H1 (cell line): ENCODE measurements at regions not wholly inside any gene's neighbourhood (a gene's known extent, or its start where the extent isn't known, plus 50 kb on each side); places are given as distances from the start of the nearest gene placed in this dataset.

Experiments
- CTCF ChIA-PET: fragments of 300-600 bp; sonication (Branson Sonifier 250); formaldehyde crosslinking; loops from one replicate; lab custom pipeline; 2021; ENCODE audit not compliant: partially characterized antibody; lab: Charles Lee
- POLR2A ChIA-PET: fragments of 300-600 bp; sonication (Branson Sonifier 250); formaldehyde crosslinking; loops from one replicate; lab custom pipeline; 2021; ENCODE audit warnings: inconsistent platforms; ENCODE audit not compliant: partially characterized antibody; lab: Charles Lee
- DNase-seq, 2 experiments: peaks; one replicate each; pipeline versions ENCODE4 v3.0.0 to v3.0.0-alpha.2; 2010 to 2022; ENCODE audit warnings: low spot score in 2 of 2, low read depth in 1 of 2, mixed read lengths in 1 of 2
- FAIRE-seq: peaks from 2 replicates; lab custom pipeline; 2011; peaks lifted over from hg19 to GRCh38; lab: Jason Lieb, UNC
- H2AFZ ChIP-seq: 2 replicates; pipeline ENCODE4 v1.8.1; 2012; ENCODE audit warnings: low read length, inconsistent platforms
- H2AK5ac ChIP-seq: 2 replicates; pipeline ENCODE4 v1.6.1; 2013; ENCODE audit warnings: low read depth, low read length
- H2BK120ac ChIP-seq: replicated peaks from 2 replicates; pipeline ENCODE3; 2013; ENCODE audit warnings: low read depth, low read length, inconsistent platforms
- H2BK12ac ChIP-seq: 2 replicates; pipeline ENCODE4 v1.6.1; 2013; ENCODE audit warnings: low read depth, low read length
- H2BK15ac ChIP-seq: 2 replicates; pipeline ENCODE4 v1.6.1; 2013; ENCODE audit warnings: low read length
- H2BK20ac ChIP-seq: 2 replicates; pipeline ENCODE4 v1.6.1; 2013; ENCODE audit warnings: low read length
- H2BK5ac ChIP-seq: 2 replicates; pipeline ENCODE4 v1.6.1; 2013; ENCODE audit warnings: low read depth, low read length
- H3K14ac ChIP-seq: 2 replicates; pipeline ENCODE4 v1.6.1; 2013; ENCODE audit warnings: inconsistent platforms; ENCODE audit not compliant: insufficient read length
- H3K18ac ChIP-seq: 2 replicates; pipeline ENCODE4 v1.6.1; 2013; ENCODE audit warnings: low read length; ENCODE audit errors: extremely low read depth
- H3K23ac ChIP-seq: 2 replicates; pipeline ENCODE4 v1.6.1; 2013; ENCODE audit warnings: inconsistent platforms; ENCODE audit not compliant: insufficient read length
- H3K23me2 ChIP-seq: 2 replicates; pipeline ENCODE4 v1.6.1; 2013; ENCODE audit warnings: low read depth, low read length
- H3K27ac ChIP-seq: 2 replicates; pipeline ENCODE4 v1.6.1; 2011; ENCODE audit warnings: low read depth, low read length, inconsistent platforms
- H3K27me3 ChIP-seq, 4 experiments: replicated peaks in 1 of 4; 1 replicate in 1 of 4; 2 replicates in 3 of 4; pipeline versions ENCODE4 v1.6.1 to v1.8.1; 2011 to 2013; ENCODE audit warnings: low read length in 3 of 4, mild to moderate bottlenecking in 3 of 4, inconsistent platforms in 2 of 4, mixed read lengths in 2 of 4, moderate library complexity in 1 of 4; ENCODE audit not compliant: control insufficient read depth in 3 of 4, insufficient read depth in 3 of 4; ENCODE audit errors: extremely low read depth in 1 of 4
- H3K36me3 ChIP-seq, 4 experiments: 2 replicates each; pipeline versions ENCODE4 v1.6.1 to v1.8.1; 2011 to 2013; ENCODE audit warnings: mild to moderate bottlenecking in 4 of 4, low read length in 3 of 4, moderate library complexity in 2 of 4, control low read depth in 1 of 4, inconsistent platforms in 1 of 4; ENCODE audit not compliant: insufficient read depth in 4 of 4, control insufficient read depth in 2 of 4
- H3K4ac ChIP-seq: replicated peaks from 2 replicates; pipeline ENCODE3; 2013; ENCODE audit warnings: low read length, low read depth, mixed read lengths, inconsistent platforms; ENCODE audit not compliant: insufficient read length
- H3K4me1 ChIP-seq, 4 experiments: replicated peaks in 1 of 4; 1 replicate in 1 of 4; 2 replicates in 3 of 4; pipeline versions ENCODE4 v1.6.1 to v1.8.1; 2011 to 2013; ENCODE audit warnings: low read length in 3 of 4, inconsistent platforms in 2 of 4, mixed read lengths in 1 of 4; ENCODE audit not compliant: insufficient read depth in 4 of 4, control insufficient read depth in 3 of 4
- H3K4me2 ChIP-seq, 2 experiments: 2 replicates each; pipeline versions ENCODE4 v1.6.1 to v1.8.1; 2011 to 2013; ENCODE audit warnings: low read depth in 2 of 2, low read length in 2 of 2, control low read depth in 1 of 2, inconsistent platforms in 1 of 2, mild to moderate bottlenecking in 1 of 2; ENCODE audit not compliant: insufficient read depth in 1 of 2
- H3K4me3 ChIP-seq, 4 experiments: fragments of 200-600, 300-600 bp in 1 of 4; sonication (generic), shearing (Covaris generic), sonication (Bioruptor Twin) in 1 of 4; 2 replicates each; pipeline versions ENCODE4 v1.5.1 to v1.8.1; 2011 to 2016; ENCODE audit warnings: low read length in 4 of 4, low read depth in 3 of 4, control low read depth in 2 of 4, inconsistent platforms in 2 of 4, mild to moderate bottlenecking in 2 of 4, mixed read lengths in 1 of 4, moderate library complexity in 1 of 4; ENCODE audit not compliant: insufficient read depth in 2 of 4; ENCODE audit errors: extremely low read depth in 1 of 4
- H3K56ac ChIP-seq: replicated peaks from 2 replicates; pipeline ENCODE3; 2013; ENCODE audit warnings: low read depth, mild to moderate bottlenecking, mixed read lengths, low read length, inconsistent platforms; ENCODE audit not compliant: insufficient read length
- H3K79me1 ChIP-seq: 2 replicates; pipeline ENCODE4 v1.6.1; 2013; ENCODE audit warnings: low read depth, low read length, control low read depth
- H3K79me2 ChIP-seq, 2 experiments: 2 replicates each; pipeline versions ENCODE4 v1.6.1 to v1.8.1; 2012 to 2013; ENCODE audit warnings: low read length in 2 of 2, mild to moderate bottlenecking in 2 of 2, inconsistent platforms in 1 of 2; ENCODE audit not compliant: insufficient read depth in 2 of 2, control insufficient read depth in 1 of 2
- H3K9ac ChIP-seq, 4 experiments: replicated peaks in 1 of 4; 1 replicate in 1 of 4; 2 replicates in 3 of 4; pipeline versions ENCODE4 v1.6.1 to v1.8.1; 2011 to 2013; ENCODE audit warnings: low read depth in 3 of 4, low read length in 3 of 4, control low read depth in 2 of 4, mild to moderate bottlenecking in 2 of 4, moderate library complexity in 2 of 4, inconsistent platforms in 1 of 4; ENCODE audit errors: extremely low read depth in 1 of 4
- H3K9me3 ChIP-seq, 2 experiments: 2 replicates each; pipeline versions ENCODE4 v1.6.1 to v1.8.1; 2012 to 2013; ENCODE audit warnings: mild to moderate bottlenecking in 2 of 2, moderate library complexity in 2 of 2, control low read depth in 1 of 2, inconsistent platforms in 1 of 2, low read depth in 1 of 2, low read length in 1 of 2, mixed read lengths in 1 of 2; ENCODE audit not compliant: insufficient read depth in 2 of 2
- H4K20me1 ChIP-seq, 2 experiments: replicated peaks in 1 of 2; 2 replicates each; pipeline versions ENCODE3 to v1.8.1; 2011 to 2013; ENCODE audit warnings: inconsistent platforms in 2 of 2, low read length in 2 of 2, mild to moderate bottlenecking in 1 of 2; ENCODE audit not compliant: insufficient read depth in 2 of 2, control insufficient read depth in 1 of 2
- H4K5ac ChIP-seq: 2 replicates; pipeline ENCODE4 v1.6.1; 2013; ENCODE audit warnings: low read length, low read depth, mixed read lengths, inconsistent platforms; ENCODE audit not compliant: insufficient read length
- H4K8ac ChIP-seq: 2 replicates; pipeline ENCODE4 v1.8.0; 2013; ENCODE audit warnings: mild to moderate bottlenecking, moderate library complexity, low read length, inconsistent platforms; ENCODE audit not compliant: insufficient read depth; ENCODE audit errors: extremely low read depth
- H4K91ac ChIP-seq: replicated peaks from 2 replicates; pipeline ENCODE3; 2013; ENCODE audit warnings: low read length, mixed read lengths, inconsistent platforms; ENCODE audit not compliant: insufficient read length
- BCL11A ChIP-seq, 2 experiments: IDR thresholded peaks; one replicate each; pipeline ENCODE4 v1.6.1; 2011; ENCODE audit warnings: low read depth in 2 of 2, low read length in 2 of 2, mild to moderate bottlenecking in 2 of 2
- CBX5 ChIP-seq: fragments of 300-800, 300-1000 bp; sonication (generic); IDR thresholded peaks from 2 replicates; pipeline ENCODE4 v1.7.1; 2016; ENCODE audit warnings: antibody characterized with exemption, low read length, low read depth
- CREB1 ChIP-seq: IDR thresholded peaks from 2 replicates; pipeline ENCODE4 v1.6.1; 2012; ENCODE audit warnings: inconsistent platforms
- CTBP2 ChIP-seq: IDR thresholded peaks from 2 replicates; pipeline ENCODE4 v1.7.0; 2011; ENCODE audit warnings: borderline replicate concordance, mild to moderate bottlenecking, moderate library complexity, mixed read lengths, low read length; ENCODE audit not compliant: insufficient read depth, insufficient read length
- EZH2 ChIP-seq: fragments of 200-600 bp; sonication (generic); IDR thresholded peaks from 2 replicates; pipeline ENCODE4 v1.7.1; 2012; ENCODE audit warnings: low read depth, mild to moderate bottlenecking, moderate library complexity, low read length, inconsistent platforms; ENCODE audit not compliant: severe bottlenecking
- GABPA ChIP-seq: IDR thresholded peaks from 2 replicates; pipeline ENCODE4 v1.6.1; 2011; ENCODE audit warnings: mild to moderate bottlenecking, low read length, moderate library complexity, borderline replicate concordance; ENCODE audit not compliant: insufficient read depth
- HDAC2 ChIP-seq, 2 experiments: fragments of 300-600 bp in 1 of 2; sonication (generic) in 1 of 2; IDR thresholded peaks; 2 replicates each; pipeline ENCODE4 v1.6.1; 2011 to 2012; ENCODE audit warnings: low read depth in 2 of 2, low read length in 2 of 2, mild to moderate bottlenecking in 2 of 2, moderate library complexity in 2 of 2, borderline replicate concordance in 1 of 2, inconsistent platforms in 1 of 2
- HDAC6 ChIP-seq: IDR thresholded peaks from one replicate; pipeline ENCODE4 v1.7.1; 2012; ENCODE audit warnings: low read depth, mild to moderate bottlenecking, inconsistent platforms, low read length, moderate library complexity
- SIN3A ChIP-seq, 2 experiments: IDR thresholded peaks in 1 of 2; conservative IDR thresholded peaks in 1 of 2; 2 replicates each; pipeline ENCODE4 v1.6.1; 2011 to 2012; ENCODE audit warnings: low read length in 2 of 2, improper control_type of control experiment in 1 of 2, low read depth in 1 of 2, mild to moderate bottlenecking in 1 of 2
- SUZ12 ChIP-seq: fragments of 200-600 bp; sonication (generic); IDR thresholded peaks from 2 replicates; pipeline ENCODE4 v1.6.1; 2012; ENCODE audit warnings: mild to moderate bottlenecking, inconsistent platforms, low read length, moderate library complexity, mixed read lengths
- TBP ChIP-seq: IDR thresholded peaks from 2 replicates; pipeline ENCODE4 v1.6.1; 2011; ENCODE audit warnings: low read depth, low read length, improper control_type of control experiment
- USF2 ChIP-seq: IDR thresholded peaks from 2 replicates; pipeline ENCODE4 v1.6.1; 2011; ENCODE audit warnings: low read length, improper control_type of control experiment
- WGBS, 2 experiments: shearing (Covaris generic) in 1 of 2; methylation state at CpG; one replicate each; pipeline versions ENCODE4 v1.1.6 to v1.1.7; 2013 to 2015; ENCODE audit warnings: low lambda C conversion rate in 2 of 2, mixed read lengths in 2 of 2, inconsistent platforms in 1 of 2, low coverage in 1 of 2, missing lambda C conversion rate in 1 of 2; ENCODE audit not compliant: insufficient replicate concordance in 2 of 2, insufficient coverage in 1 of 2, insufficient read length in 1 of 2; ENCODE audit errors: extremely low coverage in 1 of 2, missing lambda C conversion rate in 1 of 2; 5-methylcytosine and 5-hydroxymethylcytosine counted together

- Histone ChIP-seq H3K9ac (no peak overlapping the region), H3K36me3 (no peaks in the 10 kb centered on the region), H3K4me3 (no peak overlapping the region), H4K8ac (no peak overlapping the region), H2AFZ (no peak overlapping the region), H3K9me3 (no peaks in the 10 kb centered on the region), H3K23ac (no peak overlapping the region), H2BK20ac (no peak overlapping the region), H3K18ac (no peak overlapping the region), H3K27me3 (no peaks in the 10 kb centered on the region), H3K79me1 (no peaks in the 10 kb centered on the region), H2BK12ac (no peak overlapping the region), H3K56ac (no peak overlapping the region), H2BK15ac (no peak overlapping the region), H2AK5ac (no peak overlapping the region), H3K27ac (no peak overlapping the region), H2BK120ac (no peak overlapping the region), H3K79me2 (no peaks in the 10 kb centered on the region), H4K5ac (no peak overlapping the region), H4K91ac (no peak overlapping the region), H4K20me1 (no peaks in the 10 kb centered on the region), H3K14ac (no peak overlapping the region), H3K23me2 (no peaks in the 10 kb centered on the region), H2BK5ac (no peak overlapping the region), H3K4me1 (no peaks in the 10 kb centered on the region), H3K4me2 (no peak overlapping the region), H3K4ac (no peak overlapping the region)
- FAIRE-seq (no peak), DNase-seq (no peak)
- ChIA-PET CTCF (interaction anchor here (2.8 kb wide), 1 partner anchor 11 kb away, joined by 10 read pairs; no protein-coding TSS in a partner anchor), POLR2A (no interaction called here)
- 93% methylated on average over 5 of the region's 5 CpGs; no CpG with 5 or more reads in 1 of the 2 experiments for WGBS, 2 experiments
- TF ChIP-seq EZH2 (no peak), USF2 (no peak), HDAC2 (IDR thresholded peaks at IDR 0.05; ENCODE audit: borderline replicate concordance in 1 of 2, low read depth in 2 of 2, low read length in 2 of 2) (no peak), SUZ12 (no peak), SIN3A (conservative IDR thresholded peaks at IDR 0.05 in 1 of 2, IDR thresholded peaks at IDR 0.05 in 1 of 2; ENCODE audit: low read depth in 1 of 2, low read length in 2 of 2) (no peak), TBP (no peak), BCL11A (IDR thresholded peaks at IDR 0.05; ENCODE audit: low read depth in 2 of 2, low read length in 2 of 2) (no peak), CBX5 (no peak), CTBP2 (no peak), CREB1 (no peak), GABPA (no peak), HDAC6 (no peak)
These were observed 77.4 kb upstream of the MAD2L1 start for GRCh38 chr4:120144041-120144440.
